IPS-20b (cell line): ENCODE measurements at regions not wholly inside any gene's neighbourhood (a gene's known extent, or its start where the extent isn't known, plus 50 kb on each side); places are given as distances from the start of the nearest gene placed in this dataset.

Experiments used
- H3K27ac ChIP-seq: one replicate; pipeline ENCODE4 v1.5.1; 2013; ENCODE audit warnings: low read length
- H3K27me3 ChIP-seq: 2 replicates; pipeline ENCODE4 v1.6.1; 2013; ENCODE audit warnings: mild to moderate bottlenecking, low read length, inconsistent platforms; ENCODE audit not compliant: insufficient read depth
- H3K36me3 ChIP-seq: 2 replicates; pipeline ENCODE4 v1.6.1; 2013; ENCODE audit warnings: low read depth, mild to moderate bottlenecking, inconsistent platforms, low read length, moderate library complexity; ENCODE audit not compliant: insufficient read depth
- H3K4me1 ChIP-seq: 2 replicates; pipeline ENCODE4 v1.6.1; 2013; ENCODE audit warnings: mild to moderate bottlenecking, control low read depth, inconsistent platforms, low read length, moderate library complexity; ENCODE audit not compliant: insufficient read depth
- H3K4me3 ChIP-seq: 2 replicates; pipeline ENCODE4 v1.5.1; 2013; ENCODE audit warnings: mild to moderate bottlenecking, low read length, inconsistent platforms
- H3K9ac ChIP-seq: 2 replicates; pipeline ENCODE4 v1.6.1; 2013; ENCODE audit warnings: low read depth, mild to moderate bottlenecking, inconsistent platforms, low read length, moderate library complexity
- H3K9me3 ChIP-seq: 2 replicates; pipeline ENCODE4 v1.6.1; 2013; ENCODE audit warnings: mild to moderate bottlenecking, low read depth, low read length, inconsistent platforms; ENCODE audit not compliant: insufficient read depth

- Histone ChIP-seq H3K36me3 (no peaks in the 10 kb centered on the region), H3K9me3 (no peaks in the 10 kb centered on the region; the same call in 1 of the 2 replicates), H3K4me3 (no peak overlapping the region), H3K27ac (no peak overlapping the region), H3K27me3 (no peaks in the 10 kb centered on the region; the same call in 1 of the 2 replicates), H3K9ac (no peak overlapping the region), H3K4me1 (peaks cover 27% of the 10 kb centered on the region; the same call in 1 of the 2 replicates)
Measured at GRCh38 chr20:60899320-60899719, 352.7 kb upstream of the CDH4 start.

DNA sequence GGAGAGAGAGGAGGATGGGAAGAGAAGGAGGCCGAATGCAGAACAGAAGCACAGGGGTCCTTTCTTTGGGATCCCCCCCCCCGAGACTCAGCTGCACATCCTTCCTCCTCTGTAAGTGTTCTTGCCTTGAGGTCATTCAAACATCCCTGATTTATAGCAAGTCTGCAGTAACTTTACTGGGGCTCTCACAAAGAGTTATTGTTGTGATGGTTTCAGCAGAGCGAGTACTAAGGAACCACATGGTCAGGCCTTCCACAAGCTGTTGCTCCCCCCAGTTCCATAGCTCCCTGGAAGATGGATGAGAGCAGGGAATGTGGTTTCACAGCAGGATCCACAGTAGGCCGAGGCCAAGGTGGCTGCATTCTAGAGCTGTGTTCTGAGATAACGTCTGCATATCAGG, 351.4 kb upstream of the CDH4 start:
- H3K4me3 ChIP-seq, result no peak overlapping the region
- no peak overlapping the region for H3K27ac ChIP-seq
- H3K9ac ChIP-seq, result no peak overlapping the region
- no peaks in the 10 kb centered on the region; the same call in 1 of the 2 replicates for H3K27me3 ChIP-seq
- H3K36me3 ChIP-seq, result no peaks in the 10 kb centered on the region
- no peaks in the 10 kb centered on the region; the same call in 1 of the 2 replicates for H3K9me3 ChIP-seq
- peaks cover 31% of the 10 kb centered on the region; the same call in 1 of the 2 replicates for H3K4me1 ChIP-seq

- Histone ChIP-seq H3K9ac (no peak overlapping the region), H3K4me3 (no peak overlapping the region), H3K9me3 (no peaks in the 10 kb centered on the region; the same call in 1 of the 2 replicates), H3K27ac (no peak overlapping the region), H3K36me3 (no peaks in the 10 kb centered on the region), H3K27me3 (peaks cover 3% of the 10 kb centered on the region; the same call in 1 of the 2 replicates), H3K4me1 (peaks cover 26% of the 10 kb centered on the region; the same call in 1 of the 2 replicates)
Measured at GRCh38 chr20:60901831-60902230, 350.2 kb upstream of the CDH4 start.

- peaks cover 14% of the 10 kb centered on the region; the same call in 1 of the 2 replicates for H3K4me1 ChIP-seq
- no peaks in the 10 kb centered on the region for H3K36me3 ChIP-seq
- H3K9me3 ChIP-seq, result no peaks in the 10 kb centered on the region; the same call in 1 of the 2 replicates
- no peak overlapping the region for H3K9ac ChIP-seq
- no peak overlapping the region for H3K27ac ChIP-seq
- H3K4me3 ChIP-seq, result no peak overlapping the region
- peaks cover 9% of the 10 kb centered on the region; the same call in 1 of the 2 replicates for H3K27me3 ChIP-seq
Measured at GRCh38 chr20:60903325-60903971, 348.6 kb upstream of the CDH4 start.

DNA sequence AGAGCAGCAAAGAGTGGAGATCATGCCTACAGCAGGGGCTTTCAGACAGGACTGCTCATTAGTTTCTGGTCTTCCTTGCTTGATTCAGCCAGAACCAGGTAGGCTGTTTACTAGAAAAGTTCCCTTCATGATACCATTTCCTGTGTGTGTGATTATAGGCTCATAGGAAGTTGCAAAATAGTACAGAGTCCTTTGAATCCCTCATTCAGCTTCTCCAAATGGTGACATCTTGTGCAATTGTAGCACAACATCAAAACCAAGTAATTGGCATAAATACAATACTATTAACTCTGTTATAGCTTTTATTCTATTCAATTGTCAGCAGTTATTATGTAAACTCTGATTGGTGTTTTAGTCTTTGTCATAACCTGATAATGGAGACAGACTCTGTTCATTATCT, 347.3 kb upstream of the CDH4 start:
- no peak overlapping the region for H3K27ac ChIP-seq

DNA sequence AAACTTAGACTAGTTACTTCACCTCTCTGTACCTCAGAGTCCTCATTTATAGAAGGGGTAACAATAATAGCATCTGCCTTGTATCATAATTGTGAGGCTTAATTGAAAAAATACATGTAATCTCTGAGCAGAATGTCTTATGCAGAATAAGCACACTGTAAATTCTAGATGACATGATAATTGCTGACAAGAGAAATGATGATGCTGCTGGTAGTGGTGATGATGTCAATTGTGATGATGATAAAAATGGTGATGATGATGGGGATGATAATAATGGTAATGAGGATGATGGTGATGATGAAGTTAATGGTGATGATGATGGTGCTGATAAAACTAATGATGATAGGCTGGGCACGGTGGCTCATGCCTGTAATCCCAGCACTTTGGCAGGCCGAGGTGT, 346.1 kb upstream of the CDH4 start:
- H3K27me3 ChIP-seq, result peaks cover 9% of the 10 kb centered on the region; the same call in 1 of the 2 replicates
- H3K4me1 ChIP-seq, result peaks cover 5% of the 10 kb centered on the region; the same call in 1 of the 2 replicates
- no peaks in the 10 kb centered on the region; the same call in 1 of the 2 replicates for H3K9me3 ChIP-seq
- H3K4me3 ChIP-seq, result no peak overlapping the region
- no peaks in the 10 kb centered on the region for H3K36me3 ChIP-seq
- no peak overlapping the region for H3K27ac ChIP-seq
- no peak overlapping the region for H3K9ac ChIP-seq

More for the DNA sequence above, 347.3 kb upstream of the CDH4 start:
- Histone ChIP-seq H3K36me3 (no peaks in the 10 kb centered on the region), H3K9me3 (no peaks in the 10 kb centered on the region; the same call in 1 of the 2 replicates), H3K27me3 (peaks cover 9% of the 10 kb centered on the region; the same call in 1 of the 2 replicates), H3K4me3 (no peak overlapping the region), H3K9ac (no peak overlapping the region), H3K4me1 (peaks cover 8% of the 10 kb centered on the region; the same call in 1 of the 2 replicates)

DNA sequence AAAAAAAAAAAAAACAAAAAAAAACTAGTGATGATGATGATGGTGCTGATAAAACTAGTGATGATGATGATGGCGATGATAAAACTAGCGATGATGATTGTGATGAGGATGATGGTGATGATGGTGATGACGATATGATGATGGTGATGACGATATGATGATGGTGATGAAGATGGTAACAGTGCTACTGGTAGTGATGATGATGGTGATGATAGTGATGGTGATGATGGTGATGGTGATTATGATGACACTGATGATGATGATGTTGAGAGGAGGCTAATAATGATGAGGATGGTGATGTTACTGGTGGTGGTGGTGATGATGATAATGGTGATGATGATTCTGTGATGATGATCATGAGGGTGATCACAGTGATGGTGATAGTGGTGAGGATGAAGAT, 345.5 kb upstream of the CDH4 start:
- H3K36me3 ChIP-seq, result no peaks in the 10 kb centered on the region
- no peak overlapping the region for H3K4me3 ChIP-seq
- peaks cover 9% of the 10 kb centered on the region; the same call in 1 of the 2 replicates for H3K27me3 ChIP-seq
- no peaks in the 10 kb centered on the region; the same call in 1 of the 2 replicates for H3K9me3 ChIP-seq
- peaks cover 4% of the 10 kb centered on the region; the same call in 1 of the 2 replicates for H3K4me1 ChIP-seq
- H3K9ac ChIP-seq, result no peak overlapping the region
- no peak overlapping the region for H3K27ac ChIP-seq

DNA sequence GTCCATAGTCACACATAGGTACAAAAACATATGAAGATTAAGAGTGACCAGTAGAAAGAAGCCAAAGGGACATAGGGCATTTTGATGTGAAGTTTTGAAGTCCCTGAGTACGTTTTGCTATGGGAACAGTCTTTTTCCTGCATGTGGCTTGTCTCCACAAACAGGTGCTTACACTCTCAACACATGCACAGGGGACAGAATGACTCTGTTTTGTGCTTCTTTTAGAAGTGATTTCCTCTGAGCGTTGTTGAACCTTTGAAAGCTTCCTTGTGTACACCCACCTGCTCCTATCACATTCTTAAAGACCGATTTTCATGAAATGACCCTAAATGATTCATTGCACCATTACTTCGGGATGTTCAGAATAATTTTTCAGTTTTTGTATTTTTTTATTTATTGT, 338.8 kb upstream of the CDH4 start:
- Histone ChIP-seq H3K27me3 (no peaks in the 10 kb centered on the region), H3K27ac (no peak overlapping the region), H3K4me3 (no peak overlapping the region), H3K4me1 (no peaks in the 10 kb centered on the region), H3K9me3 (no peaks in the 10 kb centered on the region), H3K9ac (no peak overlapping the region), H3K36me3 (no peaks in the 10 kb centered on the region)

DNA sequence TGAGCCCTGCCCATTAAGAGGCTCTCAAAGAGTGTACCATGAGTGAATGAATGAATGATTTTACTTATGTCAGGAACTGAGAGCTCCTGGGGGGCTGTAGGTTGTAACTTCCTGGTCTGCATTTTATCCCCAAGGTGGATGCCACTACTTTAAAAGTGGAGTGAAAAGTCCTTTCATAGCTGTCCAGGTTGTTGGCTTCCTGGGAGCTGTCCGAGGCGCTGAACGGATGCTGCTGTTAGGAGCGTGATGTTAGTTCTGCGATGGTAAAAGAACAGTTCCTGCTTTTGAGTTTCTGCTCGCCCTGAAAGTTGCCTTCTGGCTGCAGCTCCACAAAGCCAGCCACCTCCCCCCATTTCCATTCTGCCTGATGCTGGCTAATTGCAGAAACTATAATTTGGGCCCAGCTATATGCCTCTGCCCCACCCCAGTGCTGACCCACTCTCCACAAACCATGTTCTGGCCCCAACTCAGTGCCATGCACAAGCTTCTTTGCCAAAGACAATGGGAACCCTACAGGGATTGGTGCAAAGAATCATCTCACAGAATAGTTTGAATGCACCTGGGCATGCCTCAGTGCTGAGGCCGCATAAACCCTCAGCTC, 330.9 kb upstream of the CDH4 start:
- no peak overlapping the region for H3K4me3 ChIP-seq
- no peak overlapping the region for H3K9ac ChIP-seq
- H3K4me1 ChIP-seq, result peaks cover 6% of the 10 kb centered on the region; the same call in 1 of the 2 replicates
- peaks cover 53% of the 10 kb centered on the region for H3K27me3 ChIP-seq
- no peaks in the 10 kb centered on the region for H3K36me3 ChIP-seq
- no peak overlapping the region for H3K27ac ChIP-seq
- H3K9me3 ChIP-seq, result no peaks in the 10 kb centered on the region

DNA sequence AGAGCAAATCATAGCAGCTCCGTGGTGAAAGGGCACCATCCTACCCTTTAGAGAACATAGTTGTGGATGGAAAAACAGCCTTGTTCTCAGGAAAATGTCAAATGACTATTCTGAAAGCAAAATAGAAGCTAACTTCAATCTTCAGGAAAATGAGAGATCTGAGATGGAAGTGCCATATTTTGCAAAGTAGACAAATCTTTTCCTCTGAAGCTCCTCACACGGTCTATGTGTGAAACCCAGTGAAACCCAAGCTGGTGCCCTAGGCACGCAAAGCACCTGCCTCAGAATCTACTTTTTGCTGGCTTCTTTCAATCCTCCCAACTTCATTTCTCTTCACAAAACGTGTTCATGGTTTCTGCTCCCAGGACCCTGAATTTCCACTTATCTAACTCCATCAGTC, 325.2 kb upstream of the CDH4 start:
- no peak overlapping the region for H3K27ac ChIP-seq
- H3K4me3 ChIP-seq, result no peak overlapping the region
- peaks cover 67% of the 10 kb centered on the region for H3K27me3 ChIP-seq
- no peaks in the 10 kb centered on the region for H3K36me3 ChIP-seq
- no peak overlapping the region for H3K9ac ChIP-seq
- no peaks in the 10 kb centered on the region for H3K4me1 ChIP-seq
- no peaks in the 10 kb centered on the region for H3K9me3 ChIP-seq

DNA sequence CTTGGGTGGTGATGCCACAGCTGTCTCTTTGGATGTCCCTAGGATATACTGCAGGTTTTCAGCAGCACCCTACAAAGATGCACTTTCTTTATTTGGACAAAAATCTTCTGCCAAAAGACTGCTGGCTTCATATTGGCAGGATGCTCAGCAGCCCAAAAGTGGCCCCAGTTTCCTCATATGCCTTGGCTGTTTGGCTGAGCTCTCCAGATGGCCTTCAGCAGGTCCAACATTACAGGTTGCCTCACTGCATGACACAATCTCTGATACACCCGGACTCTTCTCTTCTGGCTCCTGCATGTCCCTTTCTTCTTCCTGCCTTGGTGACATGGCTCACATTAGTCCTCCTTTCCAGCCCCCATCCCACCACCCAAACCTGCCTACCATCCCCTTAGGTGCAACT, 323.7 kb upstream of the CDH4 start:
- no peak overlapping the region for H3K4me3 ChIP-seq
- peaks cover 81% of the 10 kb centered on the region for H3K27me3 ChIP-seq
- no peak overlapping the region for H3K27ac ChIP-seq
- H3K9ac ChIP-seq, result no peak overlapping the region
- no peaks in the 10 kb centered on the region for H3K4me1 ChIP-seq
- no peaks in the 10 kb centered on the region for H3K9me3 ChIP-seq
- H3K36me3 ChIP-seq, result no peaks in the 10 kb centered on the region
